ENCODE measurements at regions not wholly inside any gene's neighbourhood (a gene's known extent, or its start where the extent isn't known, plus 50 kb on each side); places are given as distances from the start of the nearest gene placed in this dataset.

DNA sequence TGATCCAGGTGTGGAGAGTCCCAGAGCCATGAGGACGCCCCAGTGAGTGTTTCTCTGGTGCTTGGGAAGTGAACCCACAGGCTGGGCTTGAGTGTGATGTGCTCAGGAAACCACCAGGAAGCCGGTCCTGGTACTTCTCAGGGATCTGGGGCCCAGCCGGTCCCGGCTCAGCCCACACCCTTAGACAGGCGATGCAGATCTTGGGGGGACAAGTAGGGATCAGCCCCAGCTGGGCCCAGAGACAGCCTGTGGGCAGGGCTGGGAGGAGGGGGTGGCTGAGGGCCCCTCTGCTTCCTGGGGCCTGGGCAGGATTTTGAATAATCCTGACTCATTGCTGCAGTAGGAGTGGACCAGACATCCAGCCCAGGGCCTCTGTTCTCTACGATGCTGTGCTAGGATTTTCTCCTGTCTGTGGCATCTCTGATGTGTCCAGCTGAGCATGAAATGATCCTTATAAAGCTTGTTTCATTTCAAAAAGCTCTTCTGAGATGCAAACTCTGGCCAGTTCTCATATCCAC is 698.0 kb downstream of the PTPRU start:
- Histone ChIP-seq H3K4me2 (ENCODE audit: low read depth, low read length, poor library complexity, severe bottlenecking) (no peak overlapping the region), H3K79me2 (ENCODE audit: insufficient read depth, low read length) (no peaks in the 10 kb centered on the region), H3K4me1 (ENCODE audit: insufficient read depth, low read length, poor library complexity, severe bottlenecking) (no peaks in the 10 kb centered on the region), H3K27me3 (ENCODE audit: insufficient read depth, low read length, poor library complexity, severe bottlenecking) (no peaks in the 10 kb centered on the region), H2AFZ (ENCODE audit: low read length) (no peak overlapping the region), H3F3A (ENCODE audit: low read depth) (no peaks in the 10 kb centered on the region), H3K9me2 (replicated peaks; ENCODE audit: low read depth, low read length) (no peaks in the 10 kb centered on the region), H3K36me3 (ENCODE audit: insufficient read depth, low read length) (no peaks in the 10 kb centered on the region), H4K20me1 (ENCODE audit: insufficient read depth, low read length, poor library complexity, severe bottlenecking) (no peaks in the 10 kb centered on the region), H3K4me3 (ENCODE audit: low read length, poor library complexity, severe bottlenecking) (no peak overlapping the region), H3K9me3 (ENCODE audit: insufficient read depth, low read depth, low read length) (peaks cover 3% of the 10 kb centered on the region; the same call in 1 of the 2 replicates), H3K9ac (ENCODE audit: low read depth, low read length, poor library complexity, severe bottlenecking) (no peak overlapping the region)
- TF ChIP-seq EZH2phosphoT487 (IDR thresholded peaks at IDR 0.05; ENCODE audit: borderline replicate concordance), result no peak
- TF ChIP-seq, protein P1, sequence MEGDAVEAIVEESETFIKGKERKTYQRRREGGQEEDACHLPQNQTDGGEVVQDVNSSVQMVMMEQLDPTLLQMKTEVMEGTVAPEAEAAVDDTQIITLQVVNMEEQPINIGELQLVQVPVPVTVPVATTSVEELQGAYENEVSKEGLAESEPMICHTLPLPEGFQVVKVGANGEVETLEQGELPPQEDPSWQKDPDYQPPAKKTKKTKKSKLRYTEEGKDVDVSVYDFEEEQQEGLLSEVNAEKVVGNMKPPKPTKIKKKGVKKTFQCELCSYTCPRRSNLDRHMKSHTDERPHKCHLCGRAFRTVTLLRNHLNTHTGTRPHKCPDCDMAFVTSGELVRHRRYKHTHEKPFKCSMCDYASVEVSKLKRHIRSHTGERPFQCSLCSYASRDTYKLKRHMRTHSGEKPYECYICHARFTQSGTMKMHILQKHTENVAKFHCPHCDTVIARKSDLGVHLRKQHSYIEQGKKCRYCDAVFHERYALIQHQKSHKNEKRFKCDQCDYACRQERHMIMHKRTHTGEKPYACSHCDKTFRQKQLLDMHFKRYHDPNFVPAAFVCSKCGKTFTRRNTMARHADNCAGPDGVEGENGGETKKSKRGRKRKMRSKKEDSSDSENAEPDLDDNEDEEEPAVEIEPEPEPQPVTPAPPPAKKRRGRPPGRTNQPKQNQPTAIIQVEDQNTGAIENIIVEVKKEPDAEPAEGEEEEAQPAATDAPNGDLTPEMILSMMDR (conservative IDR thresholded peaks at IDR 0.05; ENCODE audit: low read length), result no peak

DNA sequence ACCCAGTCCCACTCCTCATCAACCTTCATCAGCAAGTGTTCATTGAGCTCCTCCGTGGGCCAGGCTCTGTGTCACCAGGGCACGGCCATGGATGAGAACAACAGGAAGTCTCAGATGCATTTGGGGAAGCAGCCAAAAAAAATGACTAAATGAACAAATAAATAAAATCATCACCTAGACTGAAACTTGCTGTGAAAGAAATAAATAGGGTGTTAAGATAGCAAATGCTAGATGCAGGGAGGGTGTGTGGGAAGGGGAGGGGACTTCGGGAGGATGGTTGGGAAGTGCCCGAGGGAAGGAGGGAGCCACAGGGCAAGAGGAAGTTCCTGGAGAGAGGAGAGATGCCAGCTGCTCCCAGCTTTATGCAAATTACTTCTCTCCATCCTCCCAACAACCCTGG is 696.7 kb downstream of the PTPRU start:
- Histone ChIP-seq H3K79me2 (ENCODE audit: insufficient read depth, low read length) (no peaks in the 10 kb centered on the region), H3K4me1 (ENCODE audit: insufficient read depth, low read length, poor library complexity, severe bottlenecking) (no peaks in the 10 kb centered on the region), H2AFZ (ENCODE audit: low read length) (no peak overlapping the region), H3K4me2 (ENCODE audit: low read depth, low read length, poor library complexity, severe bottlenecking) (no peak overlapping the region), H3K9me3 (ENCODE audit: insufficient read depth, low read depth, low read length) (peaks cover 3% of the 10 kb centered on the region; the same call in 1 of the 2 replicates), H3K9me2 (replicated peaks; ENCODE audit: low read depth, low read length) (no peaks in the 10 kb centered on the region), H3F3A (ENCODE audit: low read depth) (no peaks in the 10 kb centered on the region), H3K27me3 (ENCODE audit: insufficient read depth, low read length, poor library complexity, severe bottlenecking) (no peaks in the 10 kb centered on the region), H3K36me3 (ENCODE audit: insufficient read depth, low read length) (no peaks in the 10 kb centered on the region), H3K4me3 (ENCODE audit: low read length, poor library complexity, severe bottlenecking) (no peak overlapping the region), H4K20me1 (ENCODE audit: insufficient read depth, low read length, poor library complexity, severe bottlenecking) (no peaks in the 10 kb centered on the region), H3K9ac (ENCODE audit: low read depth, low read length, poor library complexity, severe bottlenecking) (no peak overlapping the region)
- TF ChIP-seq, protein P1 (conservative IDR thresholded peaks at IDR 0.05; ENCODE audit: low read length), result no peak
- no peak for TF ChIP-seq EZH2phosphoT487 (IDR thresholded peaks at IDR 0.05; ENCODE audit: borderline replicate concordance)

DNA sequence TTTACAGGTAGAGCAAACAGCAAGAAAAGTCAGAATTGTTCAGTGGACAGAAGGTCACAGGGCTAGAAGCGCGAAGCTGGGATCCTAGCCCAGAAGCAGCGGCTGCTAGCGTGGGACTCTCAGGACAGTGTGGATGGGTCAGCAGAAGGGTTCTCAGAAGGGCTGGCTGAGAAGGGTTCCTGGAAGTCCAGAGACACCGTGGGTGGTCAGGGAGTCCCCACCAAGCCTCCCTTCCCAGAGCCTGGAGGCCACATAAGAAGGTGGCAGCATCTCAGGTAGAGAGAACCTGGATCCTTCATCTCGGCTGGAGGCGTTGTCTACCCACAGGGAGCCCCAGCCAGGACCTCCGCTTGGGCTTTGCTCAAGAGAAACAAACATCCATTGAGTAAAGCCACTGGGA is 696.3 kb downstream of the PTPRU start:
- Histone ChIP-seq H3K4me1 (ENCODE audit: insufficient read depth, low read length, poor library complexity, severe bottlenecking) (no peaks in the 10 kb centered on the region), H4K20me1 (ENCODE audit: insufficient read depth, low read length, poor library complexity, severe bottlenecking) (no peaks in the 10 kb centered on the region), H3K9me3 (ENCODE audit: insufficient read depth, low read depth, low read length) (peaks cover 3% of the 10 kb centered on the region; the same call in 1 of the 2 replicates), H3K9ac (ENCODE audit: low read depth, low read length, poor library complexity, severe bottlenecking) (no peak overlapping the region), H3F3A (ENCODE audit: low read depth) (no peaks in the 10 kb centered on the region), H3K4me2 (ENCODE audit: low read depth, low read length, poor library complexity, severe bottlenecking) (no peak overlapping the region), H3K4me3 (ENCODE audit: low read length, poor library complexity, severe bottlenecking) (no peak overlapping the region), H3K36me3 (ENCODE audit: insufficient read depth, low read length) (no peaks in the 10 kb centered on the region), H3K9me2 (replicated peaks; ENCODE audit: low read depth, low read length) (no peaks in the 10 kb centered on the region), H2AFZ (ENCODE audit: low read length) (no peak overlapping the region), H3K27me3 (ENCODE audit: insufficient read depth, low read length, poor library complexity, severe bottlenecking) (no peaks in the 10 kb centered on the region), H3K79me2 (ENCODE audit: insufficient read depth, low read length) (no peaks in the 10 kb centered on the region)
- TF ChIP-seq, protein P1 (conservative IDR thresholded peaks at IDR 0.05; ENCODE audit: low read length), result no peak
- TF ChIP-seq EZH2phosphoT487 (IDR thresholded peaks at IDR 0.05; ENCODE audit: borderline replicate concordance), result no peak
